ENCODE measurements at regions not wholly inside any gene's neighbourhood (a gene's known extent, or its start where the extent isn't known, plus 50 kb on each side); places are given as distances from the start of the nearest gene placed in this dataset.

DNA sequence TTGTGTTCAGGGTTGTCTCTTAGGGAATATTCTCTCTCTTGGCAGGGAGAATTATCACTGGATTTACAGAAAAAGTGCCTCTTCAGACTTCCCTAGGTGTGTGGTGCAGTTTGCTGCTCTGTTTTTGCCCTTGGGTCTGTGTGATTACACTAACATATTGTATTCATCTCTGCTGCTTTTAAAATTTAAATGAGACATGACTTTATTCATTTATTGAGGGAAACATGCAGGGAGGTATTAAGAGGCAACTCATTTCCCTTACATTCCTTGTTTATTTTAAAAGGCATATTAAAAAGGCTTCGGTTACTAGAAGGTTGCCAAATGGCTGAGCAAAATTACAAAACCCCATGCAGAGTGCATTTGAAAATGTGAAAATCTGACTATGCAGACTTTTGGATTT is 135.1 kb upstream of the GEMIN8 start:
- TF ChIP-seq, protein P1, sequence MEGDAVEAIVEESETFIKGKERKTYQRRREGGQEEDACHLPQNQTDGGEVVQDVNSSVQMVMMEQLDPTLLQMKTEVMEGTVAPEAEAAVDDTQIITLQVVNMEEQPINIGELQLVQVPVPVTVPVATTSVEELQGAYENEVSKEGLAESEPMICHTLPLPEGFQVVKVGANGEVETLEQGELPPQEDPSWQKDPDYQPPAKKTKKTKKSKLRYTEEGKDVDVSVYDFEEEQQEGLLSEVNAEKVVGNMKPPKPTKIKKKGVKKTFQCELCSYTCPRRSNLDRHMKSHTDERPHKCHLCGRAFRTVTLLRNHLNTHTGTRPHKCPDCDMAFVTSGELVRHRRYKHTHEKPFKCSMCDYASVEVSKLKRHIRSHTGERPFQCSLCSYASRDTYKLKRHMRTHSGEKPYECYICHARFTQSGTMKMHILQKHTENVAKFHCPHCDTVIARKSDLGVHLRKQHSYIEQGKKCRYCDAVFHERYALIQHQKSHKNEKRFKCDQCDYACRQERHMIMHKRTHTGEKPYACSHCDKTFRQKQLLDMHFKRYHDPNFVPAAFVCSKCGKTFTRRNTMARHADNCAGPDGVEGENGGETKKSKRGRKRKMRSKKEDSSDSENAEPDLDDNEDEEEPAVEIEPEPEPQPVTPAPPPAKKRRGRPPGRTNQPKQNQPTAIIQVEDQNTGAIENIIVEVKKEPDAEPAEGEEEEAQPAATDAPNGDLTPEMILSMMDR (IDR thresholded peaks at IDR 0.05; ENCODE audit: insufficient read depth, low read depth, low read length): no peak
- TF ChIP-seq EZH2 (IDR thresholded peaks at IDR 0.05; ENCODE audit: insufficient read depth, low read length): no peak

Measured in astrocyte (in vitro differentiated cells and primary cell).